K562 (cell line): ENCODE measurements at regions not wholly inside any gene's neighbourhood (a gene's known extent, or its start where the extent isn't known, plus 50 kb on each side); places are given as distances from the start of the nearest gene placed in this dataset.

ENCODE experiments used
- CBX5 ChIP-seq: IDR thresholded peaks from 2 replicates; pipeline ENCODE4 v1.6.1; 2014; ENCODE audit warnings: low read depth, borderline replicate concordance
- CSDE1 ChIP-seq, 2 experiments: fragments of 450-650 bp; IDR thresholded peaks; 2 replicates each; pipeline ENCODE4 v1.6.1; 2016; ENCODE audit warnings: mild to moderate bottlenecking in 1 of 2
- GABPA ChIP-seq: fragments of 200-800 bp; sonication (Bioruptor generic); conservative IDR thresholded peaks from 2 replicates; pipeline ENCODE4 v1.6.1; 2016; ENCODE audit warnings: low read depth, missing genetic modification characterization, missing compliant biosample characterization
- IRF2 ChIP-seq: sonication (generic); formaldehyde crosslinking; IDR thresholded peaks from 2 replicates; pipeline ENCODE4 v1.8.1; 2022; ENCODE audit warnings: mild to moderate bottlenecking, missing genetic modification reagents
- NCOA2 ChIP-seq, 2 experiments: fragments of 450-650 bp; IDR thresholded peaks; 2 replicates each; pipeline ENCODE4 v1.6.1; 2018; ENCODE audit warnings: mild to moderate bottlenecking in 2 of 2, moderate library complexity in 1 of 2; ENCODE audit not compliant: partially characterized antibody in 2 of 2
- NFXL1 ChIP-seq: fragments of 450-650 bp; formaldehyde crosslinking; IDR thresholded peaks from 2 replicates; pipeline ENCODE4 v1.4.0; 2021; ENCODE audit warnings: mild to moderate bottlenecking
- SNRNP70 ChIP-seq: fragments of 200-400 bp; formaldehyde crosslinking; optimal IDR thresholded peaks from 2 replicates; pipeline ENCODE3; 2017; ENCODE audit warnings: low read depth, low read length
- SOX6 ChIP-seq: fragments of 450-650 bp; IDR thresholded peaks from 2 replicates; pipeline ENCODE4 v1.6.1; 2014; ENCODE audit warnings: mild to moderate bottlenecking
- TCF7L2 ChIP-seq: fragments of 150-350 bp; IDR thresholded peaks from 2 replicates; pipeline ENCODE4 v1.6.1; 2016; ENCODE audit warnings: low read depth, mild to moderate bottlenecking, low read length, moderate library complexity
- TRIM28 ChIP-seq: fragments of 450-650 bp; IDR thresholded peaks from 2 replicates; pipeline ENCODE4 v1.6.1; 2017
- U2AF1 ChIP-seq: fragments of 200-400 bp; formaldehyde crosslinking; optimal IDR thresholded peaks from 2 replicates; pipeline ENCODE3; 2017; ENCODE audit warnings: mild to moderate bottlenecking, low read depth, low read length, moderate library complexity
- ZNF274 ChIP-seq: IDR thresholded peaks from 2 replicates; pipeline ENCODE4 v1.6.1; 2011; ENCODE audit warnings: low read depth, mild to moderate bottlenecking, low read length, moderate library complexity, borderline replicate concordance
- TF ChIP-seq, protein P1 (sequence below), 3 experiments: IDR thresholded peaks in 2 of 3; conservative IDR thresholded peaks in 1 of 3; 2 replicates each; pipeline ENCODE4 v1.5.1; 2011 to 2012; ENCODE audit warnings: low read length in 3 of 3, mild to moderate bottlenecking in 3 of 3, control low read depth in 2 of 3, improper control_type of control experiment in 1 of 3, inconsistent platforms in 1 of 3, low read depth in 1 of 3, mixed read lengths in 1 of 3, moderate library complexity in 1 of 3; ENCODE audit not compliant: insufficient read depth in 2 of 3

DNA sequence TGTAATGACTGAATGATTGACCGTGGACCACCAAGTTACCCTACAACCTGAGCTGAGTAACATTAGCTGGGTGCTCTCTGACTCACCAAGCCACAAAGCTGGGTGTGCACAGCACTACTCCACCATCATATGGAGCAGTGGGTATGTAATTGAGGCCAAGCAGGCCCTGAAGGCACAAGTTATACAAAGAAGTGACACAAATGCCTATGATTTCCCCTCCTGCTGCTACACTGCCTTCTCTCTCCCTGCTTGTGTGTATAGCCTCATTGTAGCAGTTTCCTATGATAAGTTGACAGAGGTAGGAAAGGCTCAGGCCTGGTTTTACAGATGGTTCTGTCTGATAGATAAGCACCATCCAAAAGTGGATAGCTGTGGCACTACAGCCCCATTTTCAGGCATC lies 1327.2 kb upstream of the DDX18 start:
- TF ChIP-seq, protein P1, sequence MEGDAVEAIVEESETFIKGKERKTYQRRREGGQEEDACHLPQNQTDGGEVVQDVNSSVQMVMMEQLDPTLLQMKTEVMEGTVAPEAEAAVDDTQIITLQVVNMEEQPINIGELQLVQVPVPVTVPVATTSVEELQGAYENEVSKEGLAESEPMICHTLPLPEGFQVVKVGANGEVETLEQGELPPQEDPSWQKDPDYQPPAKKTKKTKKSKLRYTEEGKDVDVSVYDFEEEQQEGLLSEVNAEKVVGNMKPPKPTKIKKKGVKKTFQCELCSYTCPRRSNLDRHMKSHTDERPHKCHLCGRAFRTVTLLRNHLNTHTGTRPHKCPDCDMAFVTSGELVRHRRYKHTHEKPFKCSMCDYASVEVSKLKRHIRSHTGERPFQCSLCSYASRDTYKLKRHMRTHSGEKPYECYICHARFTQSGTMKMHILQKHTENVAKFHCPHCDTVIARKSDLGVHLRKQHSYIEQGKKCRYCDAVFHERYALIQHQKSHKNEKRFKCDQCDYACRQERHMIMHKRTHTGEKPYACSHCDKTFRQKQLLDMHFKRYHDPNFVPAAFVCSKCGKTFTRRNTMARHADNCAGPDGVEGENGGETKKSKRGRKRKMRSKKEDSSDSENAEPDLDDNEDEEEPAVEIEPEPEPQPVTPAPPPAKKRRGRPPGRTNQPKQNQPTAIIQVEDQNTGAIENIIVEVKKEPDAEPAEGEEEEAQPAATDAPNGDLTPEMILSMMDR (IDR thresholded peaks at IDR 0.05 in 2 of 3, conservative IDR thresholded peaks at IDR 0.05 in 1 of 3; ENCODE audit: insufficient read depth in 2 of 3, low read depth in 1 of 3, low read length in 3 of 3) = no peak
- no peak for TF ChIP-seq SOX6
- TF ChIP-seq TCF7L2 = no peak
- no peak for TF ChIP-seq NCOA2 (IDR thresholded peaks at IDR 0.05; ENCODE audit: partially characterized antibody in 2 of 2)
- TF ChIP-seq IRF2 = no peak
- TF ChIP-seq CBX5 = no peak
- TF ChIP-seq CSDE1 (IDR thresholded peaks at IDR 0.05) = no peak
- TF ChIP-seq SNRNP70 = no peak
- TF ChIP-seq ZNF274 = no peak
- no peak for TF ChIP-seq TRIM28
- no peak for TF ChIP-seq GABPA (tag)
- no peak for TF ChIP-seq NFXL1 (CRISPR knock-in tag)
- TF ChIP-seq U2AF1 = no peak
